ENCODE measurements at regions not wholly inside any gene's neighbourhood (a gene's known extent, or its start where the extent isn't known, plus 50 kb on each side); places are given as distances from the start of the nearest gene placed in this dataset.

DNA sequence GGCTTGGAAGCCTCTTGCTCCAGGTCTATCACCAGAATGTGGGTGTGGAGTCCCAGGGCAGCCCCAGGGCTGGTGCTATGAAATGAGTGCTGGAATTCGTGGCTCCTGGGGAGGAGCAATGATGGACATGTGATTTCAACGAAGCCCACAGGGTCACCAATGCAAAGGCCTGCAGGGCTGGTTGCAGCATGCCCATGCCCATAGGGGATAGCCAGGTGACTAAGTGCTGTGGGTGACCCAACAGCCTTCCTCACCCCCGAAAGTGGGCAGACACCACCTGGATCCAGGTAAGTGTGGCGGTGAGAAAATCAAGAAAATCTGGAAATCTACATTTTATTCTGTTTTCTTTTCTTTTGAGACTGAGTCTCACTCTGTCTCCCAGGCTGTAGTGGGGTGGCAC, 87.5 kb upstream of the GPRC5B start (continued):
- TF ChIP-seq CTCF (IDR thresholded peaks at IDR 0.05; ENCODE audit: control extremely low read depth in 1 of 3, insufficient read depth in 1 of 3, low read depth in 1 of 3, low read length in 3 of 3) (no peak), FOSL1 (IDR thresholded peaks at IDR 0.05; ENCODE audit: insufficient read depth, low read depth, low read length) (no peak), RFX5 (IDR thresholded peaks at IDR 0.05; ENCODE audit: borderline replicate concordance, low read depth, low read length) (no peak), POU5F1 (IDR thresholded peaks at IDR 0.05; ENCODE audit: low read depth, low read length) (no peak), GTF2F1 (IDR thresholded peaks at IDR 0.05; ENCODE audit: borderline replicate concordance, low read depth, low read length) (no peak)

All from H1 (cell line).